GM19438 (cell line): ENCODE measurements at regions not wholly inside any gene's neighbourhood (a gene's known extent, or its start where the extent isn't known, plus 50 kb on each side); places are given as distances from the start of the nearest gene placed in this dataset.
"Not testable (repeated sequence)": the region's sequence is repeated elsewhere in the genome, so short reads cannot be mapped to it uniquely, and the experiment has no call there.

Experiments
- ATAC-seq: cut with Tn5 transposase; IDR thresholded peaks from one replicate; pipeline ENCODE4 v1.9.1; 2021; ENCODE audit warnings: low read depth; ENCODE audit not compliant: unreplicated experiment

- ATAC-seq: not testable (repeated sequence)
These were observed 652.1 kb upstream of the LRFN5 start for GRCh38 chr14:40954448-40955130.

- ATAC-seq: no peak
These were observed 662.2 kb upstream of the LRFN5 start for GRCh38 chr14:40944521-40944920.

- ATAC-seq: no peak
These were observed 669.8 kb upstream of the LRFN5 start for GRCh38 chr14:40936861-40937260.

- ATAC-seq: no peak
These were observed 686.3 kb upstream of the LRFN5 start for GRCh38 chr14:40920380-40920779.

- ATAC-seq: no peak
These were observed 695.5 kb upstream of the LRFN5 start for GRCh38 chr14:40911141-40911540.

- no peak for ATAC-seq
These were observed 696.8 kb upstream of the LRFN5 start for GRCh38 chr14:40909906-40910305.

- ATAC-seq: no peak
These were observed 703.0 kb upstream of the LRFN5 start for GRCh38 chr14:40903709-40904108.

- no peak for ATAC-seq
These were observed 707.2 kb upstream of the LRFN5 start for GRCh38 chr14:40899435-40899834.

GRCh38 chr14:40894846-40895245 is 711.8 kb upstream of the LRFN5 start:
- ATAC-seq: no peak

GRCh38 chr14:40889126-40889525 is 717.5 kb upstream of the LRFN5 start:
- no peak for ATAC-seq

- ATAC-seq: no peak
These were observed 718.8 kb upstream of the LRFN5 start for GRCh38 chr14:40887912-40888311.

GRCh38 chr14:40870252-40870651 is 736.4 kb upstream of the LRFN5 start:
- no peak for ATAC-seq

GRCh38 chr14:40859055-40859454 is 747.6 kb upstream of the LRFN5 start:
- ATAC-seq: no peak

- ATAC-seq: no peak
These were observed 751.3 kb upstream of the LRFN5 start for GRCh38 chr14:40855343-40855742.

GRCh38 chr14:40850191-40850590 is 756.5 kb upstream of the LRFN5 start:
- no peak for ATAC-seq

- ATAC-seq: no peak
These were observed 759.2 kb upstream of the LRFN5 start for GRCh38 chr14:40847480-40847879.

GRCh38 chr14:40842816-40843215 is 763.9 kb upstream of the LRFN5 start:
- no peak for ATAC-seq

- no peak for ATAC-seq
These were observed 764.8 kb upstream of the LRFN5 start for GRCh38 chr14:40841886-40842285.

- no peak for ATAC-seq
These were observed 768.1 kb upstream of the LRFN5 start for GRCh38 chr14:40838601-40839000.

- ATAC-seq: no peak
These were observed 800.2 kb upstream of the LRFN5 start for GRCh38 chr14:40806471-40806870.

- no peak for ATAC-seq
These were observed 810.5 kb upstream of the LRFN5 start for GRCh38 chr14:40796168-40796567.

GRCh38 chr14:40784860-40785259 is 821.8 kb upstream of the LRFN5 start:
- ATAC-seq: no peak

GRCh38 chr14:40762685-40763084 is 844.0 kb upstream of the LRFN5 start:
- ATAC-seq: no peak
